ENCODE measurements at regions not wholly inside any gene's neighbourhood (a gene's known extent, or its start where the extent isn't known, plus 50 kb on each side); places are given as distances from the start of the nearest gene placed in this dataset.

- Histone ChIP-seq H3K36me3 (no peaks in the 10 kb centered on the region), H3K27ac (replicated peaks) (no peak overlapping the region), H3K4me3 (no peak overlapping the region), H3K4me1 (no peaks in the 10 kb centered on the region), H3K27me3 (ENCODE audit: low read depth) (no peaks in the 10 kb centered on the region), H3K9me3 (replicated peaks) (peaks cover 32% of the 10 kb centered on the region)
- TF ChIP-seq, protein P1, sequence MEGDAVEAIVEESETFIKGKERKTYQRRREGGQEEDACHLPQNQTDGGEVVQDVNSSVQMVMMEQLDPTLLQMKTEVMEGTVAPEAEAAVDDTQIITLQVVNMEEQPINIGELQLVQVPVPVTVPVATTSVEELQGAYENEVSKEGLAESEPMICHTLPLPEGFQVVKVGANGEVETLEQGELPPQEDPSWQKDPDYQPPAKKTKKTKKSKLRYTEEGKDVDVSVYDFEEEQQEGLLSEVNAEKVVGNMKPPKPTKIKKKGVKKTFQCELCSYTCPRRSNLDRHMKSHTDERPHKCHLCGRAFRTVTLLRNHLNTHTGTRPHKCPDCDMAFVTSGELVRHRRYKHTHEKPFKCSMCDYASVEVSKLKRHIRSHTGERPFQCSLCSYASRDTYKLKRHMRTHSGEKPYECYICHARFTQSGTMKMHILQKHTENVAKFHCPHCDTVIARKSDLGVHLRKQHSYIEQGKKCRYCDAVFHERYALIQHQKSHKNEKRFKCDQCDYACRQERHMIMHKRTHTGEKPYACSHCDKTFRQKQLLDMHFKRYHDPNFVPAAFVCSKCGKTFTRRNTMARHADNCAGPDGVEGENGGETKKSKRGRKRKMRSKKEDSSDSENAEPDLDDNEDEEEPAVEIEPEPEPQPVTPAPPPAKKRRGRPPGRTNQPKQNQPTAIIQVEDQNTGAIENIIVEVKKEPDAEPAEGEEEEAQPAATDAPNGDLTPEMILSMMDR (IDR thresholded peaks at IDR 0.05; ENCODE audit: borderline replicate concordance), result no peak
- no peak for DNase-seq
- intact Hi-C loops (cut with micrococcal nuclease), result no loop called here
These were observed 134.3 kb upstream of the RAB11FIP2 start for GRCh38 chr10:118181021-118181420.

GRCh38 chr10:118175148-118175547 lies 128.4 kb upstream of the RAB11FIP2 start:
- intact Hi-C loops (cut with micrococcal nuclease), result no loop called here
- no peaks in the 10 kb centered on the region for H3K27me3 ChIP-seq (ENCODE audit: low read depth)

GRCh38 chr10:118173296-118173695 lies 126.6 kb upstream of the RAB11FIP2 start:
- DNase-seq, result no peak
- Histone ChIP-seq H3K9me3 (replicated peaks) (peaks cover 10% of the 10 kb centered on the region), H3K27me3 (ENCODE audit: low read depth) (no peaks in the 10 kb centered on the region), H3K4me3 (no peak overlapping the region), H3K4me1 (no peaks in the 10 kb centered on the region), H3K27ac (replicated peaks) (no peak overlapping the region), H3K36me3 (no peaks in the 10 kb centered on the region)
- TF ChIP-seq, protein P1 (IDR thresholded peaks at IDR 0.05; ENCODE audit: borderline replicate concordance), result no peak
- intact Hi-C loops (cut with micrococcal nuclease), result no loop called here

More at GRCh38 chr10:118175148-118175547, 128.4 kb upstream of the RAB11FIP2 start:
- no peak overlapping the region for H3K27ac ChIP-seq (replicated peaks)
- H3K4me3 ChIP-seq, result no peak overlapping the region
- peaks cover 16% of the 10 kb centered on the region for H3K9me3 ChIP-seq (replicated peaks)
- H3K4me1 ChIP-seq, result no peaks in the 10 kb centered on the region
- TF ChIP-seq, protein P1 (IDR thresholded peaks at IDR 0.05; ENCODE audit: borderline replicate concordance), result no peak
- no peak for DNase-seq
- H3K36me3 ChIP-seq, result no peaks in the 10 kb centered on the region

- H3K4me3 ChIP-seq, result no peak overlapping the region
- intact Hi-C loops (cut with micrococcal nuclease), result no loop called here
- DNase-seq, result no peak
- peaks cover 10% of the 10 kb centered on the region for H3K9me3 ChIP-seq (replicated peaks)
- no peaks in the 10 kb centered on the region for H3K4me1 ChIP-seq
- TF ChIP-seq, protein P1 (IDR thresholded peaks at IDR 0.05; ENCODE audit: borderline replicate concordance), result no peak
- no peaks in the 10 kb centered on the region for H3K27me3 ChIP-seq (ENCODE audit: low read depth)
- no peaks in the 10 kb centered on the region for H3K36me3 ChIP-seq
- H3K27ac ChIP-seq (replicated peaks), result no peak overlapping the region
These were observed 125.1 kb upstream of the RAB11FIP2 start for GRCh38 chr10:118171861-118172260.

DNA sequence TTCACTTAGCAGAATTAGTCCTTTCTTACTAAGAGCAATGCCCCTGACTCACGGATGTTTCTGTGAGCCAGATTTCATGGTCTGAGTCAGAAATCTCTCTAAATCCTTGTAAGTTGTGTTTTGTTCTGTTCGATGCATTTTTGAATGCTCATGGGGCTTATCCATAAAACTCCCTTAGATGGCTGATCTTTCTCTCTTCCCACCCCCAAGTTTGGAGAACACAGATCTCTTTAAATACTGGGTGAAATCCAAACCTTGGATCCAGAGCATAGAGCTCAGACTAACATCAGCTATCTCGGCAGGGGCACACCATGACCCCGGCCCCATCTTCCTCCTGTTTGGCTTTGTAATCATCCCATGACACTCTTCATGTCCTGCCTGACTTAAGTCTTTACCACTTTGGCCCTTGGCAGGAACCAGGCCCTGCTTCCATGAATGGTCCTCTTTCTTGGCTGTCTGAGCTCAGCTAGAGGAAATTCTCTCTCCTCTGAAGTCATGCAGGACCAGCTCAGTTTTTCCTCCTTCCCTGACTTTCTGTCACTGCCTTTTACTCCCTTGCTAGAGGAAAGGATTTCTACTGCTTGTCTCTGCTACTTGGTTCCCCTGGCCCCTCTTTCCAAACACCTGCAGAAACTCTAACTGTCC lies 120.4 kb upstream of the RAB11FIP2 start:
- Histone ChIP-seq H3K27ac (replicated peaks) (no peak overlapping the region), H3K9me3 (replicated peaks) (no peaks in the 10 kb centered on the region), H3K4me1 (no peaks in the 10 kb centered on the region), H3K36me3 (no peaks in the 10 kb centered on the region), H3K27me3 (ENCODE audit: low read depth) (no peaks in the 10 kb centered on the region), H3K4me3 (no peak overlapping the region)
- intact Hi-C loops (cut with micrococcal nuclease), result no loop called here
- no peak for DNase-seq
- TF ChIP-seq, protein P1 (IDR thresholded peaks at IDR 0.05; ENCODE audit: borderline replicate concordance), result no peak

Measured in left ventricle myocardium inferior (tissue), 1 donor.